ENCODE measurements at regions not wholly inside any gene's neighbourhood (a gene's known extent, or its start where the extent isn't known, plus 50 kb on each side); places are given as distances from the start of the nearest gene placed in this dataset.

- Mint-ChIP-seq H3K4me3 (ENCODE audit: unreplicated experiment) (no peak overlapping the region), H3K27me3 (ENCODE audit: unreplicated experiment) (no peaks in the 10 kb centered on the region), H3K27ac (ENCODE audit: unreplicated experiment) (no peak overlapping the region), H3K36me3 (ENCODE audit: unreplicated experiment) (peaks cover 6% of the 10 kb centered on the region), H3K4me1 (ENCODE audit: low read depth, unreplicated experiment) (peaks cover 11% of the 10 kb centered on the region), H3K9me3 (ENCODE audit: unreplicated experiment) (peaks cover 2% of the 10 kb centered on the region)
- no peak for DNase-seq
- TF ChIP-seq, protein P1, sequence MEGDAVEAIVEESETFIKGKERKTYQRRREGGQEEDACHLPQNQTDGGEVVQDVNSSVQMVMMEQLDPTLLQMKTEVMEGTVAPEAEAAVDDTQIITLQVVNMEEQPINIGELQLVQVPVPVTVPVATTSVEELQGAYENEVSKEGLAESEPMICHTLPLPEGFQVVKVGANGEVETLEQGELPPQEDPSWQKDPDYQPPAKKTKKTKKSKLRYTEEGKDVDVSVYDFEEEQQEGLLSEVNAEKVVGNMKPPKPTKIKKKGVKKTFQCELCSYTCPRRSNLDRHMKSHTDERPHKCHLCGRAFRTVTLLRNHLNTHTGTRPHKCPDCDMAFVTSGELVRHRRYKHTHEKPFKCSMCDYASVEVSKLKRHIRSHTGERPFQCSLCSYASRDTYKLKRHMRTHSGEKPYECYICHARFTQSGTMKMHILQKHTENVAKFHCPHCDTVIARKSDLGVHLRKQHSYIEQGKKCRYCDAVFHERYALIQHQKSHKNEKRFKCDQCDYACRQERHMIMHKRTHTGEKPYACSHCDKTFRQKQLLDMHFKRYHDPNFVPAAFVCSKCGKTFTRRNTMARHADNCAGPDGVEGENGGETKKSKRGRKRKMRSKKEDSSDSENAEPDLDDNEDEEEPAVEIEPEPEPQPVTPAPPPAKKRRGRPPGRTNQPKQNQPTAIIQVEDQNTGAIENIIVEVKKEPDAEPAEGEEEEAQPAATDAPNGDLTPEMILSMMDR (IDR thresholded peaks at IDR 0.05; ENCODE audit: partially characterized antibody, unreplicated experiment) = no peak
Observed at GRCh38 chr18:7394050-7394659, 163.3 kb downstream of the LRRC30 start.

DNA sequence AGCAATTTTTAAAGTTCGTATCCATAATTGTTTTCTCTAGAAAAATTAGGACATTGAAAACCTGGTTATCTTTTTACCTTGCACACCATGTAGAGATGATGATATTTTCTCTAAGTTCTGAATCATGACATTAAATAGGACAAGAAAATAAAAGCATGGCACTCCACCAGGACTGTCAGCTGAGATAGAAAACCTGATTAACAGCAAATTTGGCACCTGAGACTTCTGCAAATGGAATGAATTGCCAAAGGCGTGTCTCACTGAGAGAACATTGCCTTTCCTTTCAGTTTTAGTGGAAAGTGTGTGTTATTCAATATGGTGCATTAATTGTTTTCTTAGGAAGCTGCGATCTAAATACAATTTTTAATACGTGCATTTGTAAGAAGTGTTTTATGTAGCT, 164.7 kb downstream of the LRRC30 start:
- TF ChIP-seq, protein P1 (IDR thresholded peaks at IDR 0.05; ENCODE audit: partially characterized antibody, unreplicated experiment) = no peak
- H3K27me3 Mint-ChIP-seq (ENCODE audit: unreplicated experiment) = no peaks in the 10 kb centered on the region
- peaks cover 11% of the 10 kb centered on the region for H3K4me1 Mint-ChIP-seq (ENCODE audit: low read depth, unreplicated experiment)
- H3K36me3 Mint-ChIP-seq (ENCODE audit: unreplicated experiment) = peaks cover 2% of the 10 kb centered on the region
- peaks cover 2% of the 10 kb centered on the region for H3K9me3 Mint-ChIP-seq (ENCODE audit: unreplicated experiment)
- H3K27ac Mint-ChIP-seq (ENCODE audit: unreplicated experiment) = no peak overlapping the region
- no peak for DNase-seq
- H3K4me3 Mint-ChIP-seq (ENCODE audit: unreplicated experiment) = no peak overlapping the region

- H3K27ac Mint-ChIP-seq (ENCODE audit: unreplicated experiment) = no peak overlapping the region
- H3K36me3 Mint-ChIP-seq (ENCODE audit: unreplicated experiment) = no peaks in the 10 kb centered on the region
- H3K4me1 Mint-ChIP-seq (ENCODE audit: low read depth, unreplicated experiment) = no peaks in the 10 kb centered on the region
Observed at GRCh38 chr18:7413906-7414305, 153.2 kb upstream of the PTPRM start.

DNA sequence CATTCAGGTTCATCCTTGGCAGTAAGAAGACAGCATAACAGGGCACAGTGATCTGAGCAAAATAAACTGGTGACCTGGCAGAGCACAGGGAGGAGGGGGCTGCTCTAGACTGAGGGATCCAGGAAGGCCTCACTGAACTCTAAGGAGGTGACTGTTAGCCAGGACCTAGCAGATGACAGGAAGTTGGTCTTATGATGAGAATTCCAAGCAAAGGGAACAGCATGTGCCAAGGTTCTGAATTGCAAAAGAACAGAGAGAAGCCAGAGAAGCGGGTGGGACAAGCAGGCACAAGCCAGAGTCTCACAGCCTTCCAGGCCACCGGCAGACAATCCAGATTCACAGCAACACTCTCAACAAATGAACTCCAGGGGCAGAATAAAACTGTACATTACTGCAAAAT, 152.7 kb upstream of the PTPRM start:
- no peak for DNase-seq
- H3K27ac Mint-ChIP-seq (ENCODE audit: unreplicated experiment) = no peak overlapping the region
- TF ChIP-seq, protein P1 (IDR thresholded peaks at IDR 0.05; ENCODE audit: partially characterized antibody, unreplicated experiment) = no peak
- no peaks in the 10 kb centered on the region for H3K4me1 Mint-ChIP-seq (ENCODE audit: low read depth, unreplicated experiment)
- H3K9me3 Mint-ChIP-seq (ENCODE audit: unreplicated experiment) = peaks cover 2% of the 10 kb centered on the region
- peaks cover 4% of the 10 kb centered on the region for H3K36me3 Mint-ChIP-seq (ENCODE audit: unreplicated experiment)
- H3K4me3 Mint-ChIP-seq (ENCODE audit: unreplicated experiment) = no peak overlapping the region
- peaks cover 5% of the 10 kb centered on the region for H3K27me3 Mint-ChIP-seq (ENCODE audit: unreplicated experiment)

More at GRCh38 chr18:7413906-7414305, 153.2 kb upstream of the PTPRM start:
- Mint-ChIP-seq H3K9me3 (ENCODE audit: unreplicated experiment) (peaks cover 2% of the 10 kb centered on the region), H3K4me3 (ENCODE audit: unreplicated experiment) (no peak overlapping the region), H3K27me3 (ENCODE audit: unreplicated experiment) (peaks cover 5% of the 10 kb centered on the region)
- TF ChIP-seq, protein P1 (IDR thresholded peaks at IDR 0.05; ENCODE audit: partially characterized antibody, unreplicated experiment) = no peak
- DNase-seq = no peak

- Mint-ChIP-seq H3K27me3 (ENCODE audit: unreplicated experiment) (peaks cover 5% of the 10 kb centered on the region), H3K36me3 (ENCODE audit: unreplicated experiment) (peaks cover 5% of the 10 kb centered on the region), H3K4me1 (ENCODE audit: low read depth, unreplicated experiment) (no peaks in the 10 kb centered on the region), H3K4me3 (ENCODE audit: unreplicated experiment) (no peak overlapping the region), H3K27ac (ENCODE audit: unreplicated experiment) (no peak overlapping the region), H3K9me3 (ENCODE audit: unreplicated experiment) (peaks cover 2% of the 10 kb centered on the region)
- TF ChIP-seq, protein P1 (IDR thresholded peaks at IDR 0.05; ENCODE audit: partially characterized antibody, unreplicated experiment) = no peak
- no peak for DNase-seq
Observed at GRCh38 chr18:7415081-7415894, 151.8 kb upstream of the PTPRM start.
